Vagina (tissue), 2 donors: ENCODE measurements at regions not wholly inside any gene's neighbourhood (a gene's known extent, or its start where the extent isn't known, plus 50 kb on each side); places are given as distances from the start of the nearest gene placed in this dataset.

Experiments used
- DNase-seq, 2 donors: peaks; one replicate each; pipeline ENCODE4 v3.0.0-alpha.2; 2017; ENCODE audit errors: extremely low spot score in 2 of 2
- H3K27ac ChIP-seq: fragments of 200-600 bp; sonication (generic); one replicate; pipeline ENCODE4 v1.5.1; 2019
- H3K27me3 ChIP-seq: fragments of 200-600 bp; sonication (generic); one replicate; pipeline ENCODE4 v1.5.1; 2019
- H3K36me3 ChIP-seq, 2 donors: fragments of 200-600 bp; sonication (generic); one replicate each; pipeline ENCODE4 v1.5.1; 2017 to 2019
- H3K4me1 ChIP-seq: fragments of 200-600 bp; sonication (generic); one replicate; pipeline ENCODE4 v1.5.1; 2019
- H3K4me3 ChIP-seq, 2 donors: fragments of 200-600 bp; sonication (generic); 1 replicate in 1 of 2; 2 replicates in 1 of 2; pipeline ENCODE4 v1.5.1; 2016 to 2019
- H3K9me3 ChIP-seq: fragments of 200-600 bp; sonication (generic); one replicate; pipeline ENCODE4 v1.5.1; 2019
- CTCF ChIP-seq, 3 experiments: fragments of 450-650 bp in 2 of 3; fragments of 200-600 bp in 1 of 3; sonication (generic) in 1 of 3; IDR thresholded peaks; one replicate each; pipeline ENCODE4 v1.5.1; 2017 to 2019; ENCODE audit warnings: antibody characterized with exemption in 3 of 3, mild to moderate bottlenecking in 2 of 3, moderate library complexity in 2 of 3
- POLR2A ChIP-seq, 2 donors: fragments of 450-650 bp; IDR thresholded peaks; one replicate each; pipeline ENCODE4 v1.6.1; 2017; ENCODE audit warnings: antibody characterized with exemption in 2 of 2, mild to moderate bottlenecking in 2 of 2, moderate library complexity in 2 of 2
- POLR2AphosphoS5 ChIP-seq, 2 donors: sonication (generic); formaldehyde crosslinking; IDR thresholded peaks; one replicate each; pipeline ENCODE4 v1.9.0; 2017; ENCODE audit warnings: antibody characterized with exemption in 2 of 2, mild to moderate bottlenecking in 2 of 2, low read depth in 1 of 2; ENCODE audit not compliant: insufficient read depth in 1 of 2
- intact Hi-C: fragments of 100-400 bp; cut with DNase I; formaldehyde crosslinking; loops from one replicate; pipeline ENCODE4 v1.15.1; 2023

GRCh38 chr5:106876298-106876622 is 794.5 kb downstream of the EFNA5 start:
- no peak for DNase-seq
- intact Hi-C loops = no loop called here
- Histone ChIP-seq H3K4me3 (no peak overlapping the region), H3K27ac (no peak overlapping the region), H3K4me1 (no peaks in the 10 kb centered on the region), H3K27me3 (no peaks in the 10 kb centered on the region), H3K9me3 (no peaks in the 10 kb centered on the region), H3K36me3 (no peaks in the 10 kb centered on the region)
- TF ChIP-seq POLR2A (IDR thresholded peaks at IDR 0.05) (no peak), CTCF (IDR thresholded peaks at IDR 0.05) (no peak), POLR2AphosphoS5 (IDR thresholded peaks at IDR 0.05; ENCODE audit: insufficient read depth in 1 of 2, low read depth in 1 of 2) (no peak)

- no peak for DNase-seq
- intact Hi-C loops = no loop called here
- Histone ChIP-seq H3K4me3 (no peak overlapping the region), H3K9me3 (no peaks in the 10 kb centered on the region), H3K4me1 (no peaks in the 10 kb centered on the region), H3K36me3 (no peaks in the 10 kb centered on the region), H3K27ac (no peak overlapping the region), H3K27me3 (no peaks in the 10 kb centered on the region)
- TF ChIP-seq POLR2AphosphoS5 (IDR thresholded peaks at IDR 0.05; ENCODE audit: insufficient read depth in 1 of 2, low read depth in 1 of 2) = no peak
- TF ChIP-seq POLR2A (IDR thresholded peaks at IDR 0.05) = no peak
- TF ChIP-seq CTCF (IDR thresholded peaks at IDR 0.05) = no peak
These were observed 795.0 kb downstream of the EFNA5 start for GRCh38 chr5:106875591-106876297.

GRCh38 chr5:106874974-106875373 is 795.8 kb downstream of the EFNA5 start:
- Histone ChIP-seq H3K27me3 (no peaks in the 10 kb centered on the region), H3K36me3 (no peaks in the 10 kb centered on the region), H3K4me1 (no peaks in the 10 kb centered on the region), H3K4me3 (no peak overlapping the region), H3K9me3 (no peaks in the 10 kb centered on the region), H3K27ac (no peak overlapping the region)
- DNase-seq = no peak
- intact Hi-C loops = no loop called here
- no peak for TF ChIP-seq CTCF (IDR thresholded peaks at IDR 0.05)
- no peak for TF ChIP-seq POLR2A (IDR thresholded peaks at IDR 0.05)

GRCh38 chr5:106874531-106874930 is 796.2 kb downstream of the EFNA5 start:
- no peaks in the 10 kb centered on the region for H3K36me3 ChIP-seq
- no peaks in the 10 kb centered on the region for H3K9me3 ChIP-seq
- intact Hi-C loops = no loop called here
- TF ChIP-seq CTCF (IDR thresholded peaks at IDR 0.05) (no peak), POLR2AphosphoS5 (IDR thresholded peaks at IDR 0.05; ENCODE audit: insufficient read depth in 1 of 2, low read depth in 1 of 2) (no peak), POLR2A (IDR thresholded peaks at IDR 0.05) (no peak)
- H3K27ac ChIP-seq = no peak overlapping the region
- no peaks in the 10 kb centered on the region for H3K4me1 ChIP-seq
- no peak for DNase-seq
- no peaks in the 10 kb centered on the region for H3K27me3 ChIP-seq
- H3K4me3 ChIP-seq = no peak overlapping the region

GRCh38 chr5:106873568-106873967 is 797.2 kb downstream of the EFNA5 start:
- intact Hi-C loops = no loop called here

More at GRCh38 chr5:106873568-106873967, 797.2 kb downstream of the EFNA5 start:
- Histone ChIP-seq H3K36me3 (no peaks in the 10 kb centered on the region), H3K4me3 (no peak overlapping the region), H3K9me3 (no peaks in the 10 kb centered on the region), H3K4me1 (no peaks in the 10 kb centered on the region), H3K27ac (no peak overlapping the region), H3K27me3 (no peaks in the 10 kb centered on the region)
- TF ChIP-seq CTCF (IDR thresholded peaks at IDR 0.05) = no peak
- no peak for TF ChIP-seq POLR2A (IDR thresholded peaks at IDR 0.05)
- TF ChIP-seq POLR2AphosphoS5 (IDR thresholded peaks at IDR 0.05; ENCODE audit: insufficient read depth in 1 of 2, low read depth in 1 of 2) = no peak
- no peak for DNase-seq
